Activated naive CD8-positive, alpha-beta T cell treated with anti-CD3 and anti-CD28 coated beads, Interleukin-2, amount 50 U/mL, for 24 hours (primary cell): ENCODE measurements at regions not wholly inside any gene's neighbourhood (a gene's known extent, or its start where the extent isn't known, plus 50 kb on each side); places are given as distances from the start of the nearest gene placed in this dataset.

Experiments
- ATAC-seq: fragments of 150-1000 bp; cut with Tn5 transposase; one replicate; pipeline ENCODE4 v1.10.0; 2021
- DNase-seq: peaks from one replicate; pipeline ENCODE4 v3.0.0; 2021
- H3K27ac Mint-ChIP-seq: one replicate; pipeline ENCODE4 v1.8.0; 2021; ENCODE audit warnings: mild to moderate bottlenecking, mixed read lengths
- H3K27me3 Mint-ChIP-seq: one replicate; pipeline ENCODE4 v1.8.0; 2021; ENCODE audit warnings: mixed read lengths
- H3K36me3 Mint-ChIP-seq: one replicate; pipeline ENCODE4 v1.8.0; 2021; ENCODE audit warnings: low read depth, mixed read lengths
- H3K4me1 Mint-ChIP-seq: one replicate; pipeline ENCODE4 v1.8.0; 2021; ENCODE audit warnings: mixed read lengths
- H3K4me3 Mint-ChIP-seq: one replicate; pipeline ENCODE4 v1.8.0; 2021; ENCODE audit warnings: mild to moderate bottlenecking, moderate library complexity, mixed read lengths
- H3K9me3 Mint-ChIP-seq: one replicate; pipeline ENCODE4 v1.8.0; 2021; ENCODE audit warnings: mixed read lengths

DNA sequence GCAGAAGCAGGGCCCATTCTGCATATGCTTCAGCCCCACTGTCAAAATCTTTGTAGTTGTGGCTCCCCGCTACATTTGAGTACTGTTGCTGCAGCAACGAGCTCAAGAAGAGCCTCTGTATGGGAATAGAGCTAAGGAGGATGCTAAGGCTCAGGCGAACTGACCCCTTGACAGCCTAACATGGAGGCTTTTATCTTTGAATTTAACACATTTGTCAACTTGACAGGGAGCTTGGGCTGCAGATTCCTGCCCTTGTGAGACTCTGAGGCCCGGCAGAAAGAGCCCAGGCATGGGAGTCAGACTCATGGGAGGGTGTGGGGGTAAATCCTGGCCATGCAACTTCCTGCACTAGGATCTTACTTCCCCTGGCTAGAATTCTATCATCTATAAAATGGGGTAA is 278.7 kb upstream of the CITED2 start:
- Mint-ChIP-seq H3K4me3 (no peak overlapping the region), H3K9me3 (no peaks in the 10 kb centered on the region), H3K27ac (no peak overlapping the region), H3K4me1 (no peaks in the 10 kb centered on the region), H3K27me3 (peaks cover 2% of the 10 kb centered on the region), H3K36me3 (no peaks in the 10 kb centered on the region)
- no peak for DNase-seq
- no peak for ATAC-seq

DNA sequence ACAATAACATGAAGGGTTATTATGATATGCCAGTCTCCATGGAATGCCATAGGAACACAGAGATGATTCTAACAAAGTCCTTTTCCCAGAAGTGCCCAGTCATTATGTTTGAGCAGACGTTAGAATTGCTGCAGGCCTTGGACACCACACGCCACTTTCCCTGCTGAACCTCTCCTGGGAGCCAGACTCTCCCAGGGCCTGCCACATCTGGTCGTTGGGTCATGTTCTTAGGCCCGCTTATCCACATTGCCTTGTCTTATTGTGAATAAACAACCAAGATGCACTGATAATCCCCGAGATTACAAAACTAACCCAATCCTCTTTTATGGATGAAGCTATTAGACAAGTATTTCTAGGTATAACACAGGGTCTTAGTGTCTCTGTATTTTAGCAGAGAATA is 276.5 kb upstream of the CITED2 start:
- Mint-ChIP-seq H3K27me3 (peaks cover 2% of the 10 kb centered on the region), H3K27ac (no peak overlapping the region)
- ATAC-seq = no peak

DNA sequence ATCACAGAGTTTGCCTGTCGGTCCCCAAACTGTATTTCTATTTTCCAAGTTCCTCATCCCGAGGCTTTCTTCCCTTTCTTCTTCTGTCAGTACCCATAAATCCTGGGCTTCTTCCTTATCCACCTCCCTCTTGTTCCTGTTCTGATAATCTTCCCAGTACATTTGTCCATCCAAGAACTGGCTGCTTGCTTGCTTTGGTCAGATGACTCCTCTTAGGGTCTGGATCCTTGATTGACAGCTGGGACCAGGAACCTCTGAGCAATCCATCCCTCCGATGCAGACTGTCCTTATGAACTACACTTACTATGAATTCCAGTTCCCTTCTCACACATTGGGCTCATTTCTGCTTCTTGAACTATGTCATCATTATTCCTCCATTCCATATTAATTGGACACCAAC is 275.3 kb upstream of the CITED2 start:
- Mint-ChIP-seq H3K9me3 (no peaks in the 10 kb centered on the region), H3K4me3 (no peak overlapping the region), H3K27me3 (peaks cover 2% of the 10 kb centered on the region), H3K36me3 (no peaks in the 10 kb centered on the region), H3K27ac (no peak overlapping the region), H3K4me1 (no peaks in the 10 kb centered on the region)
- ATAC-seq (no peak), DNase-seq (no peak)

More for the DNA sequence above, 276.5 kb upstream of the CITED2 start:
- Mint-ChIP-seq H3K4me1 (no peaks in the 10 kb centered on the region), H3K9me3 (no peaks in the 10 kb centered on the region), H3K4me3 (no peak overlapping the region), H3K36me3 (no peaks in the 10 kb centered on the region)
- DNase-seq = no peak

DNA sequence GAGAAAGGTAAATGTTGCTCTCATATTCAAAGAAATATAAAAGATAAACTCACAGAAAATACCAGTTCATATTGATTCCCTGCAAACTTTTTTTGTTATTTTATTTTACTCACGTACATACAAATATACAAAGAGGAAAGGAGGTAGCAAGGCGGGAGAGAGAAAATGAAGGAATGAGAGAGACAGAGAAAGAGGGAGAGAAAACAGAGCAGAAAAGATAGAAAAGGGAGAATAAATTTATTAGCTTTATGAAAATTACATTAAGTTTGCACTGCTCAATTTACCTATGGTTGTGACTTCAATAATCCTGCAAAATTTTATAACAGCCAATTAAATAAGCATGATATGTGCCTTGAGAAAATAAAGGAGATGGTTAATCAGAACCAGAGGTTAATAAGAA is 274.7 kb upstream of the CITED2 start:
- Mint-ChIP-seq H3K9me3 (no peaks in the 10 kb centered on the region), H3K27me3 (peaks cover 5% of the 10 kb centered on the region), H3K4me3 (no peak overlapping the region), H3K27ac (no peak overlapping the region), H3K36me3 (no peaks in the 10 kb centered on the region), H3K4me1 (no peaks in the 10 kb centered on the region)
- DNase-seq (no peak), ATAC-seq (no peak)

DNA sequence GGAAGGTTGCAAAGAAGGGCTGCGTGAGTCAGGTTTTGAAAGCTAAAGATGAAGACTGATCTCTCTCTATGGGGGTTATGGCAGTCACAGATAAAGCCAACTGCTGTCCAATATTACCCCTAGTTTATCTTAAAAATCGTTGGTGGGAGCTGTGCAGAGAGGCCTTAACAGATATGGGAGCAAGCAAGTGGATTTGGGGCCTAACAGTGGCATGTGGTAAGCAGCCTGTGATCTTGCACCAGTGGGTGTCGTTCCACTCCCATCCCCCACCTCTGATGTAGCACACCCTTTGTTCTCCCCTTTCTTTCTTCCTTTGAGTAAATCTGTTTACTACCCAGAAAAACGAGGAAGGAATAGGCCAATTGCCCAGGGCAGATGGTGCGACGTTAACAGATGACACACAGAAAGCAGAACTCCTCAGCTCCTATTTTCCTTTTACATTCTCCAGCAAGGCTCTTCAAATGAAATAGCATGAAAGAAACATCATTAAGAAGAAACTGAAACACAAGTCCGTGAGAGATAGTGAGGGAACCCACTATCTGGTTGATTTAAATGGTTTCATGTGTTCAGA is 274.1 kb upstream of the CITED2 start:
- DNase-seq (no peak), ATAC-seq (no peak)
- no peak overlapping the region for H3K4me3 Mint-ChIP-seq
- peaks cover 8% of the 10 kb centered on the region for H3K27me3 Mint-ChIP-seq
- no peaks in the 10 kb centered on the region for H3K36me3 Mint-ChIP-seq
- H3K4me1 Mint-ChIP-seq = no peaks in the 10 kb centered on the region
- no peaks in the 10 kb centered on the region for H3K9me3 Mint-ChIP-seq
- no peak overlapping the region for H3K27ac Mint-ChIP-seq

DNA sequence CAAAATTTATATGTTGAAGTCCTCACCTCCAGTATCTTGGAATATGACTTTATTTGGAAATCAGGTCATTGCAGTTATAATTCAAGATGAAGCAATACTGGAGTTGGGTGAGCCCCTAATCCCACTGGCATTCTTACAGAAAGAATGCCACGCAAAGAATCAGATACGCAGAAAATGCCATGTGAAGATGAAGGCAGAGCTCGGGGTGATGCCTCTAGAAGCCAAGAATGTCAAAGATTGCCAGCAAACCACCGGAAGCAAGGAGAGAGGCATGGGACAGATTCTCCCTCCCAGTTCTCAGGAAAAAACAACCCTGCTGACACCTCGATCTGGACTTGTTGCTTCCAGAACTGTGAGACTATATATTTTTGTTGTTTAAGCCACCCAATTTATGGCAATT is 273.4 kb upstream of the CITED2 start:
- DNase-seq (no peak), ATAC-seq (no peak)
- Mint-ChIP-seq H3K9me3 (no peaks in the 10 kb centered on the region), H3K27ac (no peak overlapping the region), H3K36me3 (no peaks in the 10 kb centered on the region), H3K4me1 (no peaks in the 10 kb centered on the region), H3K4me3 (no peak overlapping the region), H3K27me3 (peaks cover 8% of the 10 kb centered on the region)

DNA sequence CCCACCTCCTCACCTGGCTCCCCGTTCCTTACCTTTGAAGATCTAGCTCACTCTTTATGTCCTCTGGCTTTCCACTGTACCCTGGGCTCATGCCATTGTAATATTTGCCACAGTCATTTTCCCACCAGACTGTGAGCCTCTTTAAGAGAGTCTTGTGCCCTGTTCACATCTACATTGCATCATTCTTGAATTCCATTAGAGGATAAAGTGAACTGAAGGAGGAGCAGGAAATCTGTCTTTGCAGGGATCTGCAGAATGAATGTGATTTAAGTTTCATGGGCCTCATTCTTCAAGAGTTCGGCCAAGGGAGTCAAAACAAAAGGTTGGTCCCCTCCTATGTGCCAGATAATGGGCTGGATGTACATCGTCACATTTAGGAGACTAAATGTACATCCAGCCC is 272.6 kb upstream of the CITED2 start:
- DNase-seq (no peak), ATAC-seq (no peak)
- no peaks in the 10 kb centered on the region for H3K36me3 Mint-ChIP-seq

DNA sequence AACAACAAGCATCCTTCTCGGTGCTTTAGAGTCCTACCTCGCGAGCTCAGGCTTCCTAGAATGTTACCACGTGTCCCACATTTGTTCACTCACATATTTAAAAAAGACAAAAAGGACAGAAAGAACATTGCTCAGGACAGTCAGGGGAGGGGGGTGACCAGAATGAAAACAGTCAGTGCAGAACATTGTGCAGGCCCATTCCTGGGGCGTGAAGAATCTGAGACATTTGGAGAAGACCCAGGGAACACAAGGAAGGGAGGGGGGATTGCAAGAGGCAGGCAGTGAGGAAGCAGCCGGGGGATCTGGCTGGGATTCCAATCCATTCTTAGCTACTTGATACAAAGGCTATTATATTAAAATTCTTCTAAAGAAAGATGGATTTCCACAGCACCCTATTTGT is 270.4 kb upstream of the CITED2 start:
- no peak for DNase-seq
- Mint-ChIP-seq H3K4me3 (no peak overlapping the region), H3K4me1 (peaks cover 7% of the 10 kb centered on the region), H3K9me3 (no peaks in the 10 kb centered on the region), H3K36me3 (no peaks in the 10 kb centered on the region), H3K27me3 (peaks cover 14% of the 10 kb centered on the region), H3K27ac (no peak overlapping the region)
- no peak for ATAC-seq

More for the DNA sequence above, 272.6 kb upstream of the CITED2 start:
- Mint-ChIP-seq H3K4me1 (no peaks in the 10 kb centered on the region), H3K9me3 (no peaks in the 10 kb centered on the region), H3K4me3 (no peak overlapping the region), H3K27me3 (peaks cover 8% of the 10 kb centered on the region), H3K27ac (no peak overlapping the region)

DNA sequence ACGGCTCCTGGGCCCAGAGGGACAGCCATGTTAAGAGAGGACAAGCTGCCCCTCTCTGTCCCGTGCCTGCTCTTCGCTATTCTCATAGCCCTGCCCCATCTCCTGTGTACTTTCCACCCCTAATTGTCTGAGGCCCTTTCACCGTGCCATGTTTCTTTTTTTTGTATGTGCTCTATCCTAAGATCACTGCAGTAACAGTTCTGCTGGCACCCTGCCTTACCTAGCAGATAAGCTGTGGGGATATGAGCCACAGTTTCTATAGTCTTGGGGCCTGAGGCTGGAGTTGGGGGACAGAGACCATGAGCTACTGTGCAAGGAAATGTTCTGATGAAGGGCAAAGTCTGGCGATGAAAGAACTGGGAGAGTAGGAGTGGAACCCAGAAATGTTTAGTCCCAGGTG is 269.5 kb upstream of the CITED2 start:
- H3K4me1 Mint-ChIP-seq = peaks cover 7% of the 10 kb centered on the region
- no peaks in the 10 kb centered on the region for H3K36me3 Mint-ChIP-seq
- H3K27me3 Mint-ChIP-seq = peaks cover 15% of the 10 kb centered on the region
- no peaks in the 10 kb centered on the region for H3K9me3 Mint-ChIP-seq
- ATAC-seq = no peak
- H3K27ac Mint-ChIP-seq = no peak overlapping the region
- H3K4me3 Mint-ChIP-seq = no peak overlapping the region
- no peak for DNase-seq

DNA sequence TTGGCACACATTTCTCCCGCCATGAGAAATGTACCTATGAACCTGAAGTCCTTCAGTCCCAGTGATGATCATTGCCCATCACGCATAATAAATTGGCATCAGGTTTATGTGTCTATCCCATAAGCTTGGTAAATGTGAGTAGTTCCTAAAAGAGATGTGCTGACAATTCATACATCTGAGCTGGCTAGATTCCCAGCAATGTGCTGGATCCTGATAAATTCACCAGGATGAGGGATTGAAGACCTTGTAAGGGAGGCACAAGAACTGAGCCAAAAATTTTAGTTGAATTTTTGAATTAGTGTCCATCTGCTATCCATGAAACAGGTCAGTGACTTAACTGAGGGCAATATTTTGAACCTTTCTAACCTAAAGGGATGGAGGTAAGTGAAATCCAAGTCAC is 267.9 kb upstream of the CITED2 start:
- H3K36me3 Mint-ChIP-seq = no peaks in the 10 kb centered on the region

DNA sequence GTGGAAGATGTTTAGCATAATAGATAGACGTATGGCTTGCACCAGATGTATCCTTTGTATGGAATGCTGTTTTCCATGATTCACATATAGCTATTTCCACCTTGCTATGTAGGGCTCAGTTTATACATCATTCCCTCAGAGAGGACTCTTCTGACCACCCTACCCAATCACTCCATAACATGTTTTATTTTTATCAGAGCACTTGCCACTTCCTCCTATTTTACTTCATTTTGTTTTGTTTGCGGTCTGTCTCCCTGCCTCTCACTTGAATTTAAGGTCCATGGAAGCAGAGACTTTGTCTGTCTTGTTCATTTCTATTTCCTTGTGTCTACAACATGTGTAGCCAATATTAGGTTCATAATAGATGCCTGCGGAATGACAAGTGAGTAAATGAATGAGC is 266.9 kb upstream of the CITED2 start:
- peaks cover 20% of the 10 kb centered on the region for H3K27me3 Mint-ChIP-seq
- H3K4me1 Mint-ChIP-seq = peaks cover 7% of the 10 kb centered on the region
- DNase-seq (no peak), ATAC-seq (no peak)
- no peaks in the 10 kb centered on the region for H3K9me3 Mint-ChIP-seq
- H3K36me3 Mint-ChIP-seq = no peaks in the 10 kb centered on the region
- H3K4me3 Mint-ChIP-seq = no peak overlapping the region
- no peak overlapping the region for H3K27ac Mint-ChIP-seq

More for the DNA sequence above, 267.9 kb upstream of the CITED2 start:
- H3K27me3 Mint-ChIP-seq = peaks cover 20% of the 10 kb centered on the region
- DNase-seq (no peak), ATAC-seq (no peak)
- no peak overlapping the region for H3K4me3 Mint-ChIP-seq
- H3K4me1 Mint-ChIP-seq = peaks cover 7% of the 10 kb centered on the region
- no peaks in the 10 kb centered on the region for H3K9me3 Mint-ChIP-seq
- no peak overlapping the region for H3K27ac Mint-ChIP-seq

DNA sequence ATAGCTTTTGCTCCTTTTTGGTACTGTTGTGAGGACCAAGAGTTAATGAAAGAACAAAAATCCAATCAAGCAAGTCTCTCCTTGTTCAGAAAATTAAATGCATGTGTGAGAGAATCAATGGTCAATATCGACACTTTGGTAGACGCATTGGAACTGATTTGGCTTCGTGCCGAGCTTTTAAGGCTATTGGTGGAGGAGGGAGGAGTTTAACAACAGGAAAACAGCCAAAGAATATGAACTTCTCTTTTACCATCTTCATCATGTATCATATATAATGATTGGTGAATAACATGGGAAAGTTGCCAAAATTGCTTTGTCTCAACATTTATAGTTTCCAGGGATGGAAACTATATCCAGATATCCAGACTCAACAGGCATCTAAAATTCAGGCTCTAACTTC is 266.5 kb upstream of the CITED2 start:
- Mint-ChIP-seq H3K27me3 (peaks cover 20% of the 10 kb centered on the region), H3K4me3 (no peak overlapping the region), H3K36me3 (no peaks in the 10 kb centered on the region), H3K4me1 (peaks cover 7% of the 10 kb centered on the region), H3K27ac (no peak overlapping the region), H3K9me3 (no peaks in the 10 kb centered on the region)
- no peak for ATAC-seq
- no peak for DNase-seq

DNA sequence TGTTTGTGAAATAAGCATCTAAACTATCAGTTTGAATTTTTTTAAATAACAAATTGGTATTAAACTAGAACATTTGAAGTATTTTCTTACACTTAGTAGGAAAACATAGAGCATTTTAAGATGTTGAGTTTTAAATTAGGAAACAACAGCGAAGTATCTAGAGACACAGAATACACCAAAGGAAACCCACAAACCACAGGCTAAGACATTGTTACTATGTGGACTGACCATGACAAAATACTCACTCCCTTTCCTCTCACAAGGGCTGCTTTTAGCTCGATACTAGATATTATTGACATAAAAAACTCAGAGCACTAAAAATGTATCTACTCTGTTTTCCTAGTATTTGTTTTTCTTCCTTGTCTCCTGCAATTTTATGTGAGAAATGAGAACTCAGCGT is 266.0 kb upstream of the CITED2 start:
- peaks cover 7% of the 10 kb centered on the region for H3K4me1 Mint-ChIP-seq
- no peak overlapping the region for H3K4me3 Mint-ChIP-seq
- no peak overlapping the region for H3K27ac Mint-ChIP-seq
- ATAC-seq (no peak), DNase-seq (no peak)
- no peaks in the 10 kb centered on the region for H3K36me3 Mint-ChIP-seq
- peaks cover 20% of the 10 kb centered on the region for H3K27me3 Mint-ChIP-seq
- H3K9me3 Mint-ChIP-seq = no peaks in the 10 kb centered on the region

DNA sequence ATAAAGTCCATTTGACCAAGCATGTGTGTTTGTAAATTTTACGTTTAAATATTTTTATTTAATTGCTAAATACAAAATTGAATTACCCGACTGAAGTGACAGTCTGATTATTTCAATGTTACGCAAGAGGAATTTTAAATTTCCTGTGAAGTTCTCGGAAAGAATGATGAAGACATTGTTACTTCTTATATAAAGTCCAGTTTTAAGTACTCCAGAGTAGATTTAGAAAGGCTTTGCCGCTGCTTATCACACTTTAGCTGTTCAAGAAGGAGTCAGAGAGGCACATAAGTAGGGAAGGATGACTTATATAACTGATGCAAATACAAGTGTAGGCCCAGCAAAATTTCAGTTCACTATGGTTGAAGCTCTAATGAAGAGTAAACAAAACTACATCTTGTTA is 265.1 kb upstream of the CITED2 start:
- Mint-ChIP-seq H3K36me3 (no peaks in the 10 kb centered on the region), H3K27ac (no peak overlapping the region), H3K4me3 (no peak overlapping the region), H3K9me3 (no peaks in the 10 kb centered on the region), H3K27me3 (peaks cover 24% of the 10 kb centered on the region), H3K4me1 (peaks cover 7% of the 10 kb centered on the region)
- DNase-seq (no peak), ATAC-seq (no peak)

DNA sequence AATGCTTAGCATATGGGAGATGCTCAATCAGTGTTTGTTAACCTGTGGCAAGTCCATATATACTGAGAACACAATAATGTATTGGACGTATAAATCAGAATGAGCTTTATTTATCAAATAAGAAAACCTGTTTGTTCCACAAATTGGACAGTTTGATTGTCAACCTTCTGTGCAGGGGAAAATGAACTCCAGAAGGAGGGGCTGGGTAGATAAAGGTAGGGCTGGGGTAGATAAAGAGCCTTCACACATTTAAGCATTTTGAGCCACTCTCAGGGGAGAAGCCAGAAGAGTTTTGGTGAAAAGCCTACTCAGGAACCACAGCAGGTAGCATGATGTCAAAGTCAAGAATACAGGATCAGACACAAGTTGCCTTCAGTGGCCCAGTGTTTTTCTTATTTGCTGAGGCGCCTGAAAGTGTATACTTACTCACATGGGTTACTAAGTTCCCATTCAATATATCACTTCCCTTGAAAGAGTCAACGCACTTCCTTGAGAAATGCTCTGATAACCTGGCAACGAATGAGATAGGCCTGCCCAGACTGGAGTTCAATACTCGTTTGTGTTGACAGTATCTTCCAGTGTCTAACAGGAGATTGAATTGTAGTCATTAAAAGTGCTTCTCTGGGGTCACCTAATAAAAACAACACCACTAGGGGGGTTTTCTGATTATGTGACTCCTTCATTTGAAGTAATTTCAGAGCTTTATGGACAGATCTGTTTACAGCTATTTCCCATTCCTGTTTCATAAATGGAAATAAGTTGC is 263.9 kb upstream of the CITED2 start:
- Mint-ChIP-seq H3K27me3 (peaks cover 24% of the 10 kb centered on the region), H3K4me1 (peaks cover 7% of the 10 kb centered on the region), H3K4me3 (no peak overlapping the region), H3K36me3 (no peaks in the 10 kb centered on the region), H3K9me3 (no peaks in the 10 kb centered on the region), H3K27ac (no peak overlapping the region)
- DNase-seq (no peak), ATAC-seq (no peak)
